DND-41 (cell line): ENCODE measurements at regions not wholly inside any gene's neighbourhood (a gene's known extent, or its start where the extent isn't known, plus 50 kb on each side); places are given as distances from the start of the nearest gene placed in this dataset.

Experiments used
- CTCF ChIP-seq: IDR thresholded peaks from 2 replicates; pipeline ENCODE4 v1.5.1; 2012; ENCODE audit warnings: borderline replicate concordance, low read length, moderate library complexity, mild to moderate bottlenecking; ENCODE audit not compliant: poor library complexity, severe bottlenecking; ENCODE audit errors: extremely low read depth
- EZH2 ChIP-seq: IDR thresholded peaks from 3 replicates; pipeline ENCODE4 v1.6.1; 2012; ENCODE audit warnings: borderline replicate concordance, low read depth, mild to moderate bottlenecking, moderate library complexity, low read length, inconsistent platforms; ENCODE audit not compliant: severe bottlenecking

GRCh38 chr16:65327346-65327745, 205.5 kb upstream of the CDH11 start:
- no peak for TF ChIP-seq EZH2
- TF ChIP-seq CTCF, result no peak
